Thyroid gland (tissue), 4 donors: ENCODE measurements at regions not wholly inside any gene's neighbourhood (a gene's known extent, or its start where the extent isn't known, plus 50 kb on each side); places are given as distances from the start of the nearest gene placed in this dataset.

Experiments used
- CTCF ChIP-seq, 6 experiments: fragments of 200-600 bp in 3 of 6; fragments of 450-650 bp in 3 of 6; sonication (generic) in 3 of 6; IDR thresholded peaks; one replicate each; pipeline ENCODE4 v1.5.1; 2016 to 2019; ENCODE audit warnings: antibody characterized with exemption in 6 of 6, mild to moderate bottlenecking in 2 of 6, inconsistent platforms in 1 of 6, moderate library complexity in 1 of 6
- POLR2A ChIP-seq, 2 donors: fragments of 450-650 bp; IDR thresholded peaks; one replicate each; pipeline ENCODE4 v1.6.1; 2017; ENCODE audit warnings: antibody characterized with exemption in 2 of 2, mild to moderate bottlenecking in 2 of 2, moderate library complexity in 1 of 2

GRCh38 chr13:73991884-73992283 is 142.3 kb downstream of the KLF12 start:
- TF ChIP-seq POLR2A (IDR thresholded peaks at IDR 0.05) (no peak), CTCF (IDR thresholded peaks at IDR 0.05) (no peak)
